Hematopoietic multipotent progenitor cell treated with erythropoietin and hydrocortisone succinate and interleukin-3 and kit ligand, for 8 days (in vitro differentiated cells): ENCODE measurements at regions not wholly inside any gene's neighbourhood (a gene's known extent, or its start where the extent isn't known, plus 50 kb on each side); places are given as distances from the start of the nearest gene placed in this dataset.

ENCODE experiments used
- DNase-seq: peaks from one replicate; pipeline ENCODE4 v3.0.0-alpha.2; 2015

- DNase-seq = no peak
Measured at GRCh38 chr9:80085668-80086067, 513.9 kb downstream of the TLE4 start.

GRCh38 chr9:80082213-80082612 lies 510.4 kb downstream of the TLE4 start:
- no peak for DNase-seq

GRCh38 chr9:80078826-80079225 lies 507.1 kb downstream of the TLE4 start:
- DNase-seq = no peak

- DNase-seq = no peak
Measured at GRCh38 chr9:80077059-80077458, 505.3 kb downstream of the TLE4 start.

- no peak for DNase-seq
Measured at GRCh38 chr9:80076162-80076561, 504.4 kb downstream of the TLE4 start.

- no peak for DNase-seq
Measured at GRCh38 chr9:80074439-80074838, 502.7 kb downstream of the TLE4 start.

GRCh38 chr9:80072451-80072850 lies 500.7 kb downstream of the TLE4 start:
- DNase-seq = no peak

- no peak for DNase-seq
Measured at GRCh38 chr9:80070071-80070742, 498.4 kb downstream of the TLE4 start.

GRCh38 chr9:80066931-80067330 lies 495.2 kb downstream of the TLE4 start:
- no peak for DNase-seq

- DNase-seq = no peak
Measured at GRCh38 chr9:80062567-80062966, 490.8 kb downstream of the TLE4 start.

GRCh38 chr9:80061940-80062339 lies 490.2 kb downstream of the TLE4 start:
- no peak for DNase-seq

GRCh38 chr9:80061096-80061495 lies 489.3 kb downstream of the TLE4 start:
- DNase-seq = no peak

GRCh38 chr9:80059979-80060378 lies 488.2 kb downstream of the TLE4 start:
- DNase-seq = no peak

GRCh38 chr9:80059191-80059590 lies 487.4 kb downstream of the TLE4 start:
- no peak for DNase-seq

GRCh38 chr9:80052830-80053229 lies 481.1 kb downstream of the TLE4 start:
- DNase-seq = no peak

- DNase-seq = no peak
Measured at GRCh38 chr9:80049096-80049782, 477.5 kb downstream of the TLE4 start.

GRCh38 chr9:80046481-80046880 lies 474.7 kb downstream of the TLE4 start:
- no peak for DNase-seq

- no peak for DNase-seq
Measured at GRCh38 chr9:80041821-80042220, 470.1 kb downstream of the TLE4 start.

GRCh38 chr9:80040457-80040856 lies 468.7 kb downstream of the TLE4 start:
- DNase-seq = no peak

GRCh38 chr9:80030801-80031200 lies 459.0 kb downstream of the TLE4 start:
- no peak for DNase-seq

- DNase-seq = no peak
Measured at GRCh38 chr9:80028501-80028900, 456.7 kb downstream of the TLE4 start.

GRCh38 chr9:80025796-80026520 lies 454.2 kb downstream of the TLE4 start:
- no peak for DNase-seq

GRCh38 chr9:80025131-80025530 lies 453.4 kb downstream of the TLE4 start:
- DNase-seq = no peak

- no peak for DNase-seq
Measured at GRCh38 chr9:80020530-80020929, 448.8 kb downstream of the TLE4 start.
